GM18870 (cell line): ENCODE measurements at regions not wholly inside any gene's neighbourhood (a gene's known extent, or its start where the extent isn't known, plus 50 kb on each side); places are given as distances from the start of the nearest gene placed in this dataset.
A peak's percentile ranks its signal among the peaks of the same experiment; 100 is the strongest.

ENCODE experiments used
- ATAC-seq: cut with Tn5 transposase; IDR thresholded peaks from one replicate; pipeline ENCODE4 v1.9.1; 2021; ENCODE audit warnings: moderate library complexity; ENCODE audit not compliant: unreplicated experiment

- no peak for ATAC-seq
Observed at GRCh38 chr11:29783506-29783905, 233.3 kb downstream of the KCNA4 start.

- no peak for ATAC-seq
Observed at GRCh38 chr11:29782447-29782846, 234.4 kb downstream of the KCNA4 start.

GRCh38 chr11:29781268-29781667 is 235.6 kb downstream of the KCNA4 start:
- no peak for ATAC-seq

- ATAC-seq: no peak
Observed at GRCh38 chr11:29780756-29781155, 236.1 kb downstream of the KCNA4 start.

- no peak for ATAC-seq
Observed at GRCh38 chr11:29773656-29774264, 243.1 kb downstream of the KCNA4 start.

- ATAC-seq: no peak
Observed at GRCh38 chr11:29756871-29757270, 260.0 kb downstream of the KCNA4 start.

- no peak for ATAC-seq
Observed at GRCh38 chr11:29755474-29755873, 261.4 kb downstream of the KCNA4 start.

- ATAC-seq: no peak
Observed at GRCh38 chr11:29751618-29752017, 265.2 kb downstream of the KCNA4 start.

- ATAC-seq: no peak
Observed at GRCh38 chr11:29750392-29750791, 266.4 kb downstream of the KCNA4 start.

GRCh38 chr11:29734287-29734686 is 282.5 kb downstream of the KCNA4 start:
- no peak for ATAC-seq

GRCh38 chr11:29713831-29714320 is 303.0 kb downstream of the KCNA4 start:
- no peak for ATAC-seq

- ATAC-seq: no peak
Observed at GRCh38 chr11:29712616-29713015, 304.2 kb downstream of the KCNA4 start.

GRCh38 chr11:29707924-29708323 is 308.9 kb downstream of the KCNA4 start:
- no peak for ATAC-seq

GRCh38 chr11:29685361-29685760 is 331.5 kb downstream of the KCNA4 start:
- ATAC-seq: no peak

- ATAC-seq: no peak
Observed at GRCh38 chr11:29682856-29683255, 334.0 kb downstream of the KCNA4 start.

- ATAC-seq: peak; percentile 96
Observed at GRCh38 chr11:29679996-29680395, 336.8 kb downstream of the KCNA4 start.

GRCh38 chr11:29676993-29677392 is 339.8 kb downstream of the KCNA4 start:
- ATAC-seq: no peak

- ATAC-seq: no peak
Observed at GRCh38 chr11:29669310-29669709, 347.5 kb downstream of the KCNA4 start.

GRCh38 chr11:29657709-29658108 is 359.1 kb downstream of the KCNA4 start:
- no peak for ATAC-seq

- no peak for ATAC-seq
Observed at GRCh38 chr11:29656597-29656996, 360.2 kb downstream of the KCNA4 start.

- ATAC-seq: no peak
Observed at GRCh38 chr11:29645373-29645772, 371.5 kb downstream of the KCNA4 start.

- no peak for ATAC-seq
Observed at GRCh38 chr11:29641201-29641600, 375.6 kb downstream of the KCNA4 start.

- no peak for ATAC-seq
Observed at GRCh38 chr11:29634744-29635143, 382.1 kb downstream of the KCNA4 start.
